GM23338 (cell line): ENCODE measurements at regions not wholly inside any gene's neighbourhood (a gene's known extent, or its start where the extent isn't known, plus 50 kb on each side); places are given as distances from the start of the nearest gene placed in this dataset.

Experiments
- ATAC-seq: fragments of 200-7000 bp; cut with Tn5 transposase; 3 replicates; pipeline ENCODE4 v1.9.1; 2020
- DNase-seq: peaks from one replicate; pipeline ENCODE4 v3.0.0-alpha.2; 2015; ENCODE audit warnings: low spot score
- H2AFZ ChIP-seq: fragments of 200-600 bp; sonication (generic); 2 replicates; pipeline ENCODE4 v1.8.0; 2016; ENCODE audit warnings: antibody characterized with exemption, mild to moderate bottlenecking, moderate library complexity
- H3F3A ChIP-seq: fragments of 200-600 bp; sonication (generic); replicated peaks from 2 replicates; pipeline ENCODE4 v1.8.0; 2017; ENCODE audit warnings: antibody characterized with exemption, mixed run types, low read depth
- H3K27ac ChIP-seq: fragments of 200-600 bp; sonication (generic); 2 replicates; pipeline ENCODE4 v1.6.1; 2016; ENCODE audit warnings: low read depth
- H3K27me3 ChIP-seq: fragments of 200-600 bp; sonication (generic); 2 replicates; pipeline ENCODE4 v1.8.0; 2016; ENCODE audit warnings: mild to moderate bottlenecking, mixed run types, moderate library complexity; ENCODE audit not compliant: insufficient read depth
- H3K36me3 ChIP-seq: fragments of 200-600 bp; sonication (generic); 2 replicates; pipeline ENCODE4 v1.8.0; 2016; ENCODE audit warnings: mild to moderate bottlenecking; ENCODE audit not compliant: insufficient read depth
- H3K4me1 ChIP-seq: fragments of 200-600 bp; sonication (generic); 2 replicates; pipeline ENCODE4 v1.8.0; 2016; ENCODE audit warnings: mild to moderate bottlenecking, moderate library complexity; ENCODE audit not compliant: insufficient read depth
- H3K4me2 ChIP-seq: fragments of 200-600 bp; sonication (generic); 2 replicates; pipeline ENCODE4 v1.7.1; 2017; ENCODE audit warnings: mixed run types
- H3K4me3 ChIP-seq: fragments of 200-600 bp; sonication (generic); 2 replicates; pipeline ENCODE4 v1.6.1; 2016; ENCODE audit warnings: mixed run types
- H3K79me2 ChIP-seq: fragments of 200-600 bp; sonication (generic); replicated peaks from 2 replicates; pipeline ENCODE4 v1.8.0; 2017; ENCODE audit warnings: mild to moderate bottlenecking; ENCODE audit not compliant: insufficient read depth
- H3K9me2 ChIP-seq: fragments of 200-600 bp; sonication (generic); 2 replicates; pipeline ENCODE4 v1.8.0; 2017; ENCODE audit not compliant: insufficient read depth
- H4K20me1 ChIP-seq: fragments of 200-600 bp; sonication (generic); replicated peaks from 2 replicates; pipeline ENCODE4 v1.8.0; 2017; ENCODE audit warnings: mild to moderate bottlenecking; ENCODE audit not compliant: insufficient read depth
- H3K27ac Mint-ChIP-seq: 2 replicates; pipeline ENCODE4 v1.8.0; 2020; ENCODE audit warnings: inconsistent platforms, mild to moderate bottlenecking, moderate library complexity, mixed read lengths
- H3K27me3 Mint-ChIP-seq: 3 replicates; pipeline ENCODE4 v1.8.0; 2022; ENCODE audit warnings: low read depth, mild to moderate bottlenecking, moderate library complexity, mixed read lengths, inconsistent platforms; ENCODE audit not compliant: insufficient read depth, poor library complexity
- H3K36me3 Mint-ChIP-seq: 3 replicates; pipeline ENCODE4 v1.8.0; 2021; ENCODE audit warnings: low read depth, mild to moderate bottlenecking, inconsistent platforms, moderate library complexity, mixed read lengths
- H3K4me1 Mint-ChIP-seq: 3 replicates; pipeline ENCODE4 v1.8.0; 2020; ENCODE audit warnings: mild to moderate bottlenecking, inconsistent platforms, mixed read lengths
- H3K4me3 Mint-ChIP-seq: 3 replicates; pipeline ENCODE4 v1.8.0; 2021; ENCODE audit warnings: moderate library complexity, mild to moderate bottlenecking, inconsistent platforms, mixed read lengths
- H3K9me3 Mint-ChIP-seq: 3 replicates; pipeline ENCODE4 v1.8.0; 2020; ENCODE audit warnings: moderate library complexity, mild to moderate bottlenecking, inconsistent platforms, mixed read lengths
- CREB1 ChIP-seq: fragments of 250-450 bp; sonication (Bioruptor Pico); IDR thresholded peaks from 2 replicates; pipeline ENCODE4 v1.5.0; 2020; ENCODE audit warnings: low read depth, mild to moderate bottlenecking, moderate library complexity
- EZH2 ChIP-seq: fragments of 200-600 bp; sonication (generic); IDR thresholded peaks from one replicate; pipeline ENCODE4 v1.8.0; 2017; ENCODE audit warnings: antibody characterized with exemption, mild to moderate bottlenecking, low read depth; ENCODE audit not compliant: unreplicated experiment
- EZH2phosphoT487 ChIP-seq: fragments of 200-600 bp; sonication (generic); IDR thresholded peaks from one replicate; pipeline ENCODE4 v1.8.1; 2018; ENCODE audit warnings: antibody characterized with exemption; ENCODE audit not compliant: unreplicated experiment
- JUNB ChIP-seq: IDR thresholded peaks from one replicate; pipeline ENCODE4 v1.6.1; 2016; ENCODE audit warnings: antibody characterized with exemption; ENCODE audit not compliant: unreplicated experiment
- NANOG ChIP-seq: IDR thresholded peaks from 2 replicates; pipeline ENCODE4 v1.6.1; 2016; ENCODE audit warnings: antibody characterized with exemption, borderline replicate concordance
- POLR2AphosphoS5 ChIP-seq: IDR thresholded peaks from 2 replicates; pipeline ENCODE4 v1.6.1; 2016; ENCODE audit warnings: antibody characterized with exemption, low read depth
- STAT1 ChIP-seq: IDR thresholded peaks from one replicate; pipeline ENCODE4 v1.6.1; 2016; ENCODE audit warnings: antibody characterized with exemption; ENCODE audit not compliant: unreplicated experiment
- ZNF114 ChIP-seq: fragments of 250-450 bp; sonication (Bioruptor Pico); IDR thresholded peaks from 2 replicates; pipeline ENCODE4 v1.5.0; 2020; ENCODE audit warnings: mild to moderate bottlenecking, moderate library complexity
- ZNF331 ChIP-seq: fragments of 250-450 bp; sonication (Bioruptor Pico); IDR thresholded peaks from 2 replicates; pipeline ENCODE4 v1.5.0; 2020; ENCODE audit warnings: low read depth, mild to moderate bottlenecking, moderate library complexity
- TF ChIP-seq, protein P1 (sequence below): fragments of 250-450 bp; sonication (Bioruptor Pico); IDR thresholded peaks from 2 replicates; pipeline ENCODE4 v1.5.0; 2020; ENCODE audit warnings: mild to moderate bottlenecking, moderate library complexity
- TF ChIP-seq, protein P2 (sequence below): IDR thresholded peaks from 2 replicates; pipeline ENCODE4 v1.6.1; 2016; ENCODE audit warnings: antibody characterized with exemption
- TF ChIP-seq, protein P3 (sequence below): IDR thresholded peaks from one replicate; pipeline ENCODE4 v1.6.1; 2018; ENCODE audit warnings: antibody characterized with exemption; ENCODE audit not compliant: unreplicated experiment
- TF ChIP-seq, protein P4 (sequence below), 2 experiments: fragments of 200-600 bp in 1 of 2; sonication (generic) in 1 of 2; conservative IDR thresholded peaks; 2 replicates each; pipeline versions ENCODE4 v1.5.1 to v1.6.1; 2016 to 2017; ENCODE audit warnings: antibody characterized with exemption in 2 of 2, low read depth in 2 of 2, mild to moderate bottlenecking in 2 of 2, moderate library complexity in 1 of 2

DNA sequence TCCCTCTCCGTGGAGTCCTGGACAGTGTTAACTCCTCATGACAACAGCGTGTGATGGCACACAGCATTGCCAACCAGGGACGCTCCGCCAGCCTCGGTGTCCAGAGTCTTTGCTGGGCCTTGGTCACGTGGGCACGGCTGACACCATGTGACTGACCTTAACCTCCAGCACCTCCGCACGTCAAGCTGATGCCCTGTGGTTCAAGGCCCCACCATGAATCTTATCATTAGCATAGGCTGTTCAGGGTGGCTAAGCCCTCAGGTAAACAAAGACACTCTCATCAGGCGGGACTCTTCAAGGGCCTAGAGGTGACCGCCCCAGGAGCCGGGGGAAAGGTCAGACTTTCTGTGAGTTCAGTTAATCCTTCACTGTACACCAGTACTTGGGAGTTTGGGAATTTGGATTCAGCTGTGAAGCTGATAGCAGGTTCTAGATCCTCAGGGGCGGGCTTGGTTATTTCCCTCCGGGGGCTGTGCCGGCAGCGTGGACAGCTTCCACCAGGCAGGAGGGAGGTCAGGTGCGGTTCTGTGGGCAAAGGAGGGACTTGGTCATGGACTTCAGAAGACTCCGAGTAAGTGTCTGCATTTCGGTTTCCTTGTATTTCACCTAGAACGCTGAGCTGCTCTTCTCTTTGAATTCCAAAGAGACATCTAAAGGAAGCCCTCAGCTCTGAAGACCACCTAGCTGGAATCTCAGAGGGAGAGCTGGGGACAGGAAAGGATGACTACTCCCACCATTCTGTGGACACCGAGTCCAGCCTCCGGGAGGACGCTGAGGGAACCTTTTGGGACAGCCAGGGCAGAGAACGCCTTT lies 195.5 kb upstream of the CIBAR2 start:
- TF ChIP-seq POLR2AphosphoS5 = no peak
- no peak for TF ChIP-seq CREB1 (CRISPR knock-in tag)
- TF ChIP-seq, protein P1, sequence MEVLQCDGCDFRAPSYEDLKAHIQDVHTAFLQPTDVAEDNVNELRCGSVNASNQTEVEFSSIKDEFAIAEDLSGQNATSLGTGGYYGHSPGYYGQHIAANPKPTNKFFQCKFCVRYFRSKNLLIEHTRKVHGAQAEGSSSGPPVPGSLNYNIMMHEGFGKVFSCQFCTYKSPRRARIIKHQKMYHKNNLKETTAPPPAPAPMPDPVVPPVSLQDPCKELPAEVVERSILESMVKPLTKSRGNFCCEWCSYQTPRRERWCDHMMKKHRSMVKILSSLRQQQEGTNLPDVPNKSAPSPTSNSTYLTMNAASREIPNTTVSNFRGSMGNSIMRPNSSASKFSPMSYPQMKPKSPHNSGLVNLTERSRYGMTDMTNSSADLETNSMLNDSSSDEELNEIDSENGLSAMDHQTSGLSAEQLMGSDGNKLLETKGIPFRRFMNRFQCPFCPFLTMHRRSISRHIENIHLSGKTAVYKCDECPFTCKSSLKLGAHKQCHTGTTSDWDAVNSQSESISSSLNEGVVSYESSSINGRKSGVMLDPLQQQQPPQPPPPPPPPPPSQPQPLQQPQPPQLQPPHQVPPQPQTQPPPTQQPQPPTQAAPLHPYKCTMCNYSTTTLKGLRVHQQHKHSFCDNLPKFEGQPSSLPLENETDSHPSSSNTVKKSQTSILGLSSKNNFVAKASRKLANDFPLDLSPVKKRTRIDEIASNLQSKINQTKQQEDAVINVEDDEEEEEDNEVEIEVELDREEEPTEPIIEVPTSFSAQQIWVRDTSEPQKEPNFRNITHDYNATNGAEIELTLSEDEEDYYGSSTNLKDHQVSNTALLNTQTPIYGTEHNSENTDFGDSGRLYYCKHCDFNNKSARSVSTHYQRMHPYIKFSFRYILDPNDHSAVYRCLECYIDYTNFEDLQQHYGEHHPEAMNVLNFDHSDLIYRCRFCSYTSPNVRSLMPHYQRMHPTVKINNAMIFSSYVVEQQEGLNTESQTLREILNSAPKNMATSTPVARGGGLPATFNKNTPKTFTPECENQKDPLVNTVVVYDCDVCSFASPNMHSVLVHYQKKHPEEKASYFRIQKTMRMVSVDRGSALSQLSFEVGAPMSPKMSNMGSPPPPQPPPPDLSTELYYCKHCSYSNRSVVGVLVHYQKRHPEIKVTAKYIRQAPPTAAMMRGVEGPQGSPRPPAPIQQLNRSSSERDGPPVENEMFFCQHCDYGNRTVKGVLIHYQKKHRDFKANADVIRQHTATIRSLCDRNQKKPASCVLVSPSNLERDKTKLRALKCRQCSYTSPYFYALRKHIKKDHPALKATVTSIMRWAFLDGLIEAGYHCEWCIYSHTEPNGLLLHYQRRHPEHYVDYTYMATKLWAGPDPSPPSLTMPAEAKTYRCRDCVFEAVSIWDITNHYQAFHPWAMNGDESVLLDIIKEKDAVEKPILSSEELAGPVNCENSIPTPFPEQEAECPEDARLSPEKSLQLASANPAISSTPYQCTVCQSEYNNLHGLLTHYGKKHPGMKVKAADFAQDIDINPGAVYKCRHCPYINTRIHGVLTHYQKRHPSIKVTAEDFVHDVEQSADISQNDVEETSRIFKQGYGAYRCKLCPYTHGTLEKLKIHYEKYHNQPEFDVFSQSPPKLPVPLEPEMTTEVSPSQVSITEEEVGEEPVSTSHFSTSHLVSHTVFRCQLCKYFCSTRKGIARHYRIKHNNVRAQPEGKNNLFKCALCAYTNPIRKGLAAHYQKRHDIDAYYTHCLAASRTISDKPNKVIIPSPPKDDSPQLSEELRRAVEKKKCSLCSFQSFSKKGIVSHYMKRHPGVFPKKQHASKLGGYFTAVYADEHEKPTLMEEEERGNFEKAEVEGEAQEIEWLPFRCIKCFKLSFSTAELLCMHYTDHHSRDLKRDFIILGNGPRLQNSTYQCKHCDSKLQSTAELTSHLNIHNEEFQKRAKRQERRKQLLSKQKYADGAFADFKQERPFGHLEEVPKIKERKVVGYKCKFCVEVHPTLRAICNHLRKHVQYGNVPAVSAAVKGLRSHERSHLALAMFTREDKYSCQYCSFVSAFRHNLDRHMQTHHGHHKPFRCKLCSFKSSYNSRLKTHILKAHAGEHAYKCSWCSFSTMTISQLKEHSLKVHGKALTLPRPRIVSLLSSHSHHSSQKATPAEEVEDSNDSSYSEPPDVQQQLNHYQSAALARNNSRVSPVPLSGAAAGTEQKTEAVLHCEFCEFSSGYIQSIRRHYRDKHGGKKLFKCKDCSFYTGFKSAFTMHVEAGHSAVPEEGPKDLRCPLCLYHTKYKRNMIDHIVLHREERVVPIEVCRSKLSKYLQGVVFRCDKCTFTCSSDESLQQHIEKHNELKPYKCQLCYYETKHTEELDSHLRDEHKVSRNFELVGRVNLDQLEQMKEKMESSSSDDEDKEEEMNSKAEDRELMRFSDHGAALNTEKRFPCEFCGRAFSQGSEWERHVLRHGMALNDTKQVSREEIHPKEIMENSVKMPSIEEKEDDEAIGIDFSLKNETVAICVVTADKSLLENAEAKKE = no peak
- no peak for TF ChIP-seq ZNF114 (CRISPR knock-in tag)
- no peak for TF ChIP-seq ZNF331 (CRISPR knock-in tag)
- TF ChIP-seq, protein P2, sequence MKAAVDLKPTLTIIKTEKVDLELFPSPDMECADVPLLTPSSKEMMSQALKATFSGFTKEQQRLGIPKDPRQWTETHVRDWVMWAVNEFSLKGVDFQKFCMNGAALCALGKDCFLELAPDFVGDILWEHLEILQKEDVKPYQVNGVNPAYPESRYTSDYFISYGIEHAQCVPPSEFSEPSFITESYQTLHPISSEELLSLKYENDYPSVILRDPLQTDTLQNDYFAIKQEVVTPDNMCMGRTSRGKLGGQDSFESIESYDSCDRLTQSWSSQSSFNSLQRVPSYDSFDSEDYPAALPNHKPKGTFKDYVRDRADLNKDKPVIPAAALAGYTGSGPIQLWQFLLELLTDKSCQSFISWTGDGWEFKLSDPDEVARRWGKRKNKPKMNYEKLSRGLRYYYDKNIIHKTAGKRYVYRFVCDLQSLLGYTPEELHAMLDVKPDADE = no peak
- TF ChIP-seq NANOG = no peak
- no peak for TF ChIP-seq EZH2phosphoT487
- TF ChIP-seq, protein P3, sequence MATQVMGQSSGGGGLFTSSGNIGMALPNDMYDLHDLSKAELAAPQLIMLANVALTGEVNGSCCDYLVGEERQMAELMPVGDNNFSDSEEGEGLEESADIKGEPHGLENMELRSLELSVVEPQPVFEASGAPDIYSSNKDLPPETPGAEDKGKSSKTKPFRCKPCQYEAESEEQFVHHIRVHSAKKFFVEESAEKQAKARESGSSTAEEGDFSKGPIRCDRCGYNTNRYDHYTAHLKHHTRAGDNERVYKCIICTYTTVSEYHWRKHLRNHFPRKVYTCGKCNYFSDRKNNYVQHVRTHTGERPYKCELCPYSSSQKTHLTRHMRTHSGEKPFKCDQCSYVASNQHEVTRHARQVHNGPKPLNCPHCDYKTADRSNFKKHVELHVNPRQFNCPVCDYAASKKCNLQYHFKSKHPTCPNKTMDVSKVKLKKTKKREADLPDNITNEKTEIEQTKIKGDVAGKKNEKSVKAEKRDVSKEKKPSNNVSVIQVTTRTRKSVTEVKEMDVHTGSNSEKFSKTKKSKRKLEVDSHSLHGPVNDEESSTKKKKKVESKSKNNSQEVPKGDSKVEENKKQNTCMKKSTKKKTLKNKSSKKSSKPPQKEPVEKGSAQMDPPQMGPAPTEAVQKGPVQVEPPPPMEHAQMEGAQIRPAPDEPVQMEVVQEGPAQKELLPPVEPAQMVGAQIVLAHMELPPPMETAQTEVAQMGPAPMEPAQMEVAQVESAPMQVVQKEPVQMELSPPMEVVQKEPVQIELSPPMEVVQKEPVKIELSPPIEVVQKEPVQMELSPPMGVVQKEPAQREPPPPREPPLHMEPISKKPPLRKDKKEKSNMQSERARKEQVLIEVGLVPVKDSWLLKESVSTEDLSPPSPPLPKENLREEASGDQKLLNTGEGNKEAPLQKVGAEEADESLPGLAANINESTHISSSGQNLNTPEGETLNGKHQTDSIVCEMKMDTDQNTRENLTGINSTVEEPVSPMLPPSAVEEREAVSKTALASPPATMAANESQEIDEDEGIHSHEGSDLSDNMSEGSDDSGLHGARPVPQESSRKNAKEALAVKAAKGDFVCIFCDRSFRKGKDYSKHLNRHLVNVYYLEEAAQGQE = no peak
- TF ChIP-seq STAT1 = no peak
- TF ChIP-seq JUNB = no peak
- TF ChIP-seq, protein P4, sequence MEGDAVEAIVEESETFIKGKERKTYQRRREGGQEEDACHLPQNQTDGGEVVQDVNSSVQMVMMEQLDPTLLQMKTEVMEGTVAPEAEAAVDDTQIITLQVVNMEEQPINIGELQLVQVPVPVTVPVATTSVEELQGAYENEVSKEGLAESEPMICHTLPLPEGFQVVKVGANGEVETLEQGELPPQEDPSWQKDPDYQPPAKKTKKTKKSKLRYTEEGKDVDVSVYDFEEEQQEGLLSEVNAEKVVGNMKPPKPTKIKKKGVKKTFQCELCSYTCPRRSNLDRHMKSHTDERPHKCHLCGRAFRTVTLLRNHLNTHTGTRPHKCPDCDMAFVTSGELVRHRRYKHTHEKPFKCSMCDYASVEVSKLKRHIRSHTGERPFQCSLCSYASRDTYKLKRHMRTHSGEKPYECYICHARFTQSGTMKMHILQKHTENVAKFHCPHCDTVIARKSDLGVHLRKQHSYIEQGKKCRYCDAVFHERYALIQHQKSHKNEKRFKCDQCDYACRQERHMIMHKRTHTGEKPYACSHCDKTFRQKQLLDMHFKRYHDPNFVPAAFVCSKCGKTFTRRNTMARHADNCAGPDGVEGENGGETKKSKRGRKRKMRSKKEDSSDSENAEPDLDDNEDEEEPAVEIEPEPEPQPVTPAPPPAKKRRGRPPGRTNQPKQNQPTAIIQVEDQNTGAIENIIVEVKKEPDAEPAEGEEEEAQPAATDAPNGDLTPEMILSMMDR (conservative IDR thresholded peaks at IDR 0.05; ENCODE audit: low read depth in 2 of 2) = no peak
- TF ChIP-seq EZH2 = no peak
- DNase-seq (no peak), ATAC-seq (no peak)
- no peaks in the 10 kb centered on the region for H3K27me3 ChIP-seq
- no peaks in the 10 kb centered on the region for H4K20me1 ChIP-seq
- no peak overlapping the region for H3K4me2 ChIP-seq
- H3K4me3 ChIP-seq = no peak overlapping the region
- H3K27ac ChIP-seq = no peak overlapping the region
- H3K9me2 ChIP-seq = no peaks in the 10 kb centered on the region
- H3K79me2 ChIP-seq = 0 out of 2 replicates have a peak, but pooled peaks cover 5% of the 10 kb centered on the region
- H2AFZ ChIP-seq = no peak overlapping the region
- Mint-ChIP-seq H3K27me3 (peaks cover 36% of the 10 kb centered on the region), H3K4me3 (no peak overlapping the region), H3K9me3 (no peaks in the 10 kb centered on the region; the same call in 2 of the 3 replicates), H3K36me3 (peaks cover 5% of the 10 kb centered on the region; the same call in 2 of the 3 replicates), H3K27ac (no peak overlapping the region), H3K4me1 (peaks cover 65% of the 10 kb centered on the region)
- no peaks in the 10 kb centered on the region for H3K36me3 ChIP-seq
- no peaks in the 10 kb centered on the region; the same call in none of the 2 replicates for H3F3A ChIP-seq
- H3K4me1 ChIP-seq = peaks cover 38% of the 10 kb centered on the region
